ENCODE measurements at regions not wholly inside any gene's neighbourhood (a gene's known extent, or its start where the extent isn't known, plus 50 kb on each side); places are given as distances from the start of the nearest gene placed in this dataset.

DNA sequence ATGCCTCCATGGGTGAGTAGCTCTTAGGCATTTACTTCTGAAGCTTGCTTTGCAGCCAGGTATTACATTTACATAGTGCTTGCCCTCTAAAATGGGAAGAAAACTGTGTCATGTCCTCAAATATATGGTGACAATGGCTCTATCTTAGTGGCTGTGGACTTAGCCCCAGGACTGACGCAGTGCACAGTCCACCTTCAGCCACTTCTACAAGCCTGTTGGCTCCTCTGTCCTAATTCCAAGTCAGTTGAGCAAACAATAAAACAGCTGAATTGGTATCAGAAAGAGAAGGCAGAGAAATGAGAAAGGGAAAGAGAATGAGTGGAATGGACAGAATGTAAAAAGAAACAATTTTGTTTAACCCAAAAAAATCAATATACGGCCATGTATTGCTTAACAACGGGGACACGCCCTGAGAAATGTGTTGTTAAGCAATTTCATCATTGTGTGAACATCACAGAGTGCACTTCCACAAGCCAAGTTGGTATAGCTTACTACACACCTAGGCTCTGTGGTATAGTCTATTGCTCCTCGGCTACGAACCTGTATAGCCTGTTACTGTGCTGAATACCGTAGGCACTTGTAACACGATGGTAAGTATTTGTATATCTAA is 93.5 kb downstream of the GRIN2B start:
- TF ChIP-seq, protein P1, sequence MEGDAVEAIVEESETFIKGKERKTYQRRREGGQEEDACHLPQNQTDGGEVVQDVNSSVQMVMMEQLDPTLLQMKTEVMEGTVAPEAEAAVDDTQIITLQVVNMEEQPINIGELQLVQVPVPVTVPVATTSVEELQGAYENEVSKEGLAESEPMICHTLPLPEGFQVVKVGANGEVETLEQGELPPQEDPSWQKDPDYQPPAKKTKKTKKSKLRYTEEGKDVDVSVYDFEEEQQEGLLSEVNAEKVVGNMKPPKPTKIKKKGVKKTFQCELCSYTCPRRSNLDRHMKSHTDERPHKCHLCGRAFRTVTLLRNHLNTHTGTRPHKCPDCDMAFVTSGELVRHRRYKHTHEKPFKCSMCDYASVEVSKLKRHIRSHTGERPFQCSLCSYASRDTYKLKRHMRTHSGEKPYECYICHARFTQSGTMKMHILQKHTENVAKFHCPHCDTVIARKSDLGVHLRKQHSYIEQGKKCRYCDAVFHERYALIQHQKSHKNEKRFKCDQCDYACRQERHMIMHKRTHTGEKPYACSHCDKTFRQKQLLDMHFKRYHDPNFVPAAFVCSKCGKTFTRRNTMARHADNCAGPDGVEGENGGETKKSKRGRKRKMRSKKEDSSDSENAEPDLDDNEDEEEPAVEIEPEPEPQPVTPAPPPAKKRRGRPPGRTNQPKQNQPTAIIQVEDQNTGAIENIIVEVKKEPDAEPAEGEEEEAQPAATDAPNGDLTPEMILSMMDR (IDR thresholded peaks at IDR 0.05; ENCODE audit: low read length) = no peak
- TF ChIP-seq EZH2 (optimal IDR thresholded peaks at IDR 0.05; ENCODE audit: low read depth, low read length) = no peak

Measured in MM.1S (cell line).